ENCODE measurements at regions not wholly inside any gene's neighbourhood (a gene's known extent, or its start where the extent isn't known, plus 50 kb on each side); places are given as distances from the start of the nearest gene placed in this dataset.

- DNase-seq, result no peak
- no peaks in the 10 kb centered on the region for H3K36me3 Mint-ChIP-seq
- no peaks in the 10 kb centered on the region for H3K27me3 ChIP-seq (ENCODE audit: control insufficient read depth, insufficient read depth, low read length)
- no peak overlapping the region for H3K4me3 ChIP-seq (ENCODE audit: low read length)
- 87% methylated on average over 2 of the region's 4 CpGs for WGBS (ENCODE audit: insufficient coverage)
- no peak overlapping the region for H3K4me3 Mint-ChIP-seq
- no peaks in the 10 kb centered on the region for H3K4me1 ChIP-seq (ENCODE audit: control insufficient read depth, insufficient read depth, low read length)
- no peaks in the 10 kb centered on the region for H3K27me3 Mint-ChIP-seq (ENCODE audit: low read depth in 2 of 2)
- peaks cover 11% of the 10 kb centered on the region in 2 donors for H3K9me3 Mint-ChIP-seq
- no peaks in the 10 kb centered on the region for H3K4me1 Mint-ChIP-seq
- peaks cover 5% of the 10 kb centered on the region for H3K9me3 ChIP-seq (ENCODE audit: control insufficient read depth, insufficient read depth, low read length)
- no peak for TF ChIP-seq CTCF (IDR thresholded peaks at IDR 0.05)
- no peak overlapping the region for H3K27ac Mint-ChIP-seq
- no peaks in the 10 kb centered on the region for H3K36me3 ChIP-seq (ENCODE audit: control insufficient read depth, insufficient read depth, low read length)
- no peak overlapping the region for H3K27ac ChIP-seq (ENCODE audit: low read length)
- intact Hi-C loops (cut with micrococcal nuclease), result no loop called here
- ATAC-seq, result no peak
Measured at GRCh38 chr4:34644579-34645115, 1599.7 kb downstream of the ARAP2 start.

GRCh38 chr4:34649716-34650115 lies 1594.6 kb downstream of the ARAP2 start:
- Histone ChIP-seq H3K27ac (ENCODE audit: low read length) (no peak overlapping the region), H3K27me3 (ENCODE audit: control insufficient read depth, insufficient read depth, low read length) (no peaks in the 10 kb centered on the region), H3K36me3 (ENCODE audit: control insufficient read depth, insufficient read depth, low read length) (no peaks in the 10 kb centered on the region), H3K9me3 (ENCODE audit: control insufficient read depth, insufficient read depth, low read length) (no peaks in the 10 kb centered on the region), H3K4me3 (ENCODE audit: low read length) (no peak overlapping the region), H3K4me1 (ENCODE audit: control insufficient read depth, insufficient read depth, low read length) (no peaks in the 10 kb centered on the region)
- Mint-ChIP-seq H3K36me3 (no peaks in the 10 kb centered on the region), H3K4me3 (no peak overlapping the region), H3K27ac (no peak overlapping the region), H3K4me1 (no peaks in the 10 kb centered on the region), H3K9me3 (peaks cover 8 to 10% of the 10 kb centered on the region in 2 donors), H3K27me3 (ENCODE audit: low read depth in 2 of 2) (no peaks in the 10 kb centered on the region)
- no peak for ATAC-seq
- intact Hi-C loops (cut with micrococcal nuclease), result no loop called here
- DNase-seq, result no peak
- no peak for TF ChIP-seq CTCF (IDR thresholded peaks at IDR 0.05)

GRCh38 chr4:34664051-34664450 lies 1580.3 kb downstream of the ARAP2 start:
- no peaks in the 10 kb centered on the region for H3K36me3 ChIP-seq (ENCODE audit: control insufficient read depth, insufficient read depth, low read length)
- no peak overlapping the region for H3K4me3 ChIP-seq (ENCODE audit: low read length)
- ATAC-seq (no peak), DNase-seq (no peak)
- no peak overlapping the region for H3K4me3 Mint-ChIP-seq
- TF ChIP-seq CTCF (IDR thresholded peaks at IDR 0.05), result no peak
- H3K27me3 Mint-ChIP-seq (ENCODE audit: low read depth in 2 of 2), result no peaks in the 10 kb centered on the region
- H3K4me1 ChIP-seq (ENCODE audit: control insufficient read depth, insufficient read depth, low read length), result no peaks in the 10 kb centered on the region
- intact Hi-C loops (cut with micrococcal nuclease), result no loop called here
- no peak overlapping the region for H3K27ac Mint-ChIP-seq
- H3K27me3 ChIP-seq (ENCODE audit: control insufficient read depth, insufficient read depth, low read length), result no peaks in the 10 kb centered on the region
- H3K9me3 Mint-ChIP-seq, result peaks cover 13% of the 10 kb centered on the region in 2 donors
- no peaks in the 10 kb centered on the region for H3K4me1 Mint-ChIP-seq
- H3K27ac ChIP-seq (ENCODE audit: low read length), result no peak overlapping the region
- 93% methylated on average over 5 of the region's 5 CpGs for WGBS (ENCODE audit: insufficient coverage)
- H3K36me3 Mint-ChIP-seq, result no peaks in the 10 kb centered on the region
- peaks cover 6% of the 10 kb centered on the region for H3K9me3 ChIP-seq (ENCODE audit: control insufficient read depth, insufficient read depth, low read length)

GRCh38 chr4:34676400-34676799 lies 1567.9 kb downstream of the ARAP2 start:
- intact Hi-C loops (cut with micrococcal nuclease), result no loop called here
- H3K9me3 ChIP-seq (ENCODE audit: control insufficient read depth, insufficient read depth, low read length), result no peaks in the 10 kb centered on the region
- TF ChIP-seq CTCF (IDR thresholded peaks at IDR 0.05), result no peak
- no peaks in the 10 kb centered on the region for H3K27me3 ChIP-seq (ENCODE audit: control insufficient read depth, insufficient read depth, low read length)
- Mint-ChIP-seq H3K27ac (no peak overlapping the region), H3K9me3 (peaks cover 6 to 9% of the 10 kb centered on the region in 2 donors), H3K4me3 (no peak overlapping the region), H3K36me3 (no peaks in the 10 kb centered on the region), H3K27me3 (ENCODE audit: low read depth in 2 of 2) (no peaks in the 10 kb centered on the region), H3K4me1 (no peaks in the 10 kb centered on the region)
- ATAC-seq (no peak), DNase-seq (no peak)
- no peak overlapping the region for H3K27ac ChIP-seq (ENCODE audit: low read length)
- no peaks in the 10 kb centered on the region for H3K36me3 ChIP-seq (ENCODE audit: control insufficient read depth, insufficient read depth, low read length)
- WGBS (ENCODE audit: insufficient coverage), result 9% methylated on average over 1 of the region's 1 CpG
- H3K4me1 ChIP-seq (ENCODE audit: control insufficient read depth, insufficient read depth, low read length), result no peaks in the 10 kb centered on the region
- no peak overlapping the region for H3K4me3 ChIP-seq (ENCODE audit: low read length)

All from natural killer cell (primary cell).